Esophagus squamous epithelium (tissue), 5 donors: ENCODE measurements at regions not wholly inside any gene's neighbourhood (a gene's known extent, or its start where the extent isn't known, plus 50 kb on each side); places are given as distances from the start of the nearest gene placed in this dataset.

Experiments
- DNase-seq: peaks from one replicate; lab custom pipeline; 2025; lab: John Stamatoyannopoulos, UW
- H3K27ac ChIP-seq, 4 donors: fragments of 200-600 bp; sonication (generic); one replicate each; pipeline ENCODE4 v1.5.1; 2016 to 2019; ENCODE audit warnings: mild to moderate bottlenecking in 1 of 4
- H3K27me3 ChIP-seq, 4 donors: fragments of 200-600 bp; sonication (generic); 1 replicate in 3 of 4; 2 replicates in 1 of 4; pipeline versions ENCODE4 v1.5.1 to v1.6.0; 2017 to 2021; ENCODE audit warnings: antibody characterized with exemption in 1 of 4
- H3K36me3 ChIP-seq, 3 donors: fragments of 200-600 bp; sonication (generic); one replicate each; pipeline ENCODE4 v1.5.1; 2016 to 2019
- H3K4me1 ChIP-seq, 3 donors: fragments of 200-600 bp; sonication (generic); one replicate each; pipeline ENCODE4 v1.5.1; 2017 to 2019
- H3K4me3 ChIP-seq, 4 donors: fragments of 200-600 bp; sonication (generic); 1 replicate in 3 of 4; 2 replicates in 1 of 4; pipeline ENCODE4 v1.5.1; 2016 to 2019; ENCODE audit warnings: mild to moderate bottlenecking in 2 of 4, moderate library complexity in 1 of 4
- H3K9me3 ChIP-seq, 3 donors: fragments of 200-600 bp; sonication (generic); one replicate each; pipeline ENCODE4 v1.5.1; 2016 to 2019
- POLR2A ChIP-seq, 4 donors: fragments of 450-650 bp; IDR thresholded peaks; one replicate each; pipeline ENCODE4 v1.6.1; 2017; ENCODE audit warnings: antibody characterized with exemption in 4 of 4, mild to moderate bottlenecking in 4 of 4, moderate library complexity in 3 of 4
- WGBS, 2 donors: methylation state at CpG; one replicate each; pipeline ENCODE4 v1.1.5; 2018; 5-methylcytosine and 5-hydroxymethylcytosine counted together
- intact Hi-C: fragments of 100-400 bp; cut with DNase I; formaldehyde crosslinking; loops from one replicate; pipeline ENCODE4 v1.15.0; 2022
- TF ChIP-seq, protein P1 (sequence below), 6 experiments: fragments of 450-650 bp in 4 of 6; fragments of 200-600 bp in 2 of 6; sonication (generic) in 2 of 6; IDR thresholded peaks; one replicate each; pipeline ENCODE4 v1.5.1; 2016 to 2019; ENCODE audit warnings: antibody characterized with exemption in 6 of 6, mild to moderate bottlenecking in 4 of 6, moderate library complexity in 4 of 6
- donor health status: DM: yes; HTN: yes; CAD: no.

DNA sequence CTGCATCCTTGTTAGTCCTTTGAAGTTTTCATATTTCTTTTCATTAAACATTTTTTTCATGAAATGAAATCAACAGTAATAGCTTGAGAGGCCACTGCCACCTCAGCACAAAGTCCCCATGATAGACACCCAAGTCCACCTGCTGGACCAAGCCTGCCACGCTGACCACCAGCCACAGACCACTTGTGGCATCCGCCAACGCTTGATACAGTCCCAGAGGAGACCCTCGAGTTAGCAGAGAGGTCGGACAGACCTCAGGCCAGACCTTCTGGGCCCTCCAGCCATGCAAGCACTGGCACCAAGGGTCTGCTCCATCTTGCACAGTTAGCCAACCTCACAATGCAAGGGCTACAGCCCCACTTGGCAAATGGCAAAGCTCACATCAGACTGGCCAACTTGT lies 91.8 kb upstream of the RTL6 start:
- DNase-seq = no peak
- Histone ChIP-seq H3K27me3 (peaks cover 0 to 90% (median 0%) of the 10 kb centered on the region in 4 donors), H3K9me3 (no peaks in the 10 kb centered on the region), H3K27ac (no peak overlapping the region), H3K4me1 (peaks cover 0 to 16% (median 3%) of the 10 kb centered on the region in 3 donors), H3K4me3 (no peak overlapping the region), H3K36me3 (no peaks in the 10 kb centered on the region)
- intact Hi-C loops = no loop called here
- 88% methylated on average over 5 of the region's 5 CpGs; no CpG with 5 or more reads in 1 of the 2 donors for WGBS, 2 donors
- TF ChIP-seq, protein P1, sequence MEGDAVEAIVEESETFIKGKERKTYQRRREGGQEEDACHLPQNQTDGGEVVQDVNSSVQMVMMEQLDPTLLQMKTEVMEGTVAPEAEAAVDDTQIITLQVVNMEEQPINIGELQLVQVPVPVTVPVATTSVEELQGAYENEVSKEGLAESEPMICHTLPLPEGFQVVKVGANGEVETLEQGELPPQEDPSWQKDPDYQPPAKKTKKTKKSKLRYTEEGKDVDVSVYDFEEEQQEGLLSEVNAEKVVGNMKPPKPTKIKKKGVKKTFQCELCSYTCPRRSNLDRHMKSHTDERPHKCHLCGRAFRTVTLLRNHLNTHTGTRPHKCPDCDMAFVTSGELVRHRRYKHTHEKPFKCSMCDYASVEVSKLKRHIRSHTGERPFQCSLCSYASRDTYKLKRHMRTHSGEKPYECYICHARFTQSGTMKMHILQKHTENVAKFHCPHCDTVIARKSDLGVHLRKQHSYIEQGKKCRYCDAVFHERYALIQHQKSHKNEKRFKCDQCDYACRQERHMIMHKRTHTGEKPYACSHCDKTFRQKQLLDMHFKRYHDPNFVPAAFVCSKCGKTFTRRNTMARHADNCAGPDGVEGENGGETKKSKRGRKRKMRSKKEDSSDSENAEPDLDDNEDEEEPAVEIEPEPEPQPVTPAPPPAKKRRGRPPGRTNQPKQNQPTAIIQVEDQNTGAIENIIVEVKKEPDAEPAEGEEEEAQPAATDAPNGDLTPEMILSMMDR (IDR thresholded peaks at IDR 0.05) = no peak
- TF ChIP-seq POLR2A (IDR thresholded peaks at IDR 0.05) = no peak

DNA sequence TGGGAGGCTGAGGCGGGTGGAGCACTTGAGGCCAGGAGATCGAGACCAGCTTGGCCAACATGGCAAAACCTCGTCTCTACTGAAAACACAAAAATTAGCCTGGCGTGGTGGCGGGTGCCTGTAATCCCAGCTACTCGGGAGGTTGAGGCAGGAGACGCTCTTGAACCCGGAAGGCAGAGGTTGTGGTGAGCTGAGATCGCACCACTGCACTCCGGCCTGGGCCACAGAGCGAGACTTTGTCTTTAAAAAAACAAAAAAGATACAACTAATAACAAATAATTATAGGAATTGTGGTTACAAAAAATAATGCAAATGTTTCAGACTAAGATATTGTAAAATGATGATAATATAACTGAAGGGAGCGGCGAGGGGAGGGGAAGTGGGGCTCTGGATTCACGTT lies 90.3 kb upstream of the RTL6 start:
- intact Hi-C loops = no loop called here
- Histone ChIP-seq H3K27me3 (peaks cover 0 to 90% (median 0%) of the 10 kb centered on the region in 4 donors), H3K36me3 (no peaks in the 10 kb centered on the region), H3K4me1 (peaks cover 0 to 16% (median 3%) of the 10 kb centered on the region in 3 donors), H3K9me3 (no peaks in the 10 kb centered on the region), H3K4me3 (no peak overlapping the region), H3K27ac (no peak overlapping the region)
- no peak for DNase-seq
- no peak for TF ChIP-seq POLR2A (IDR thresholded peaks at IDR 0.05)
- TF ChIP-seq, protein P1 (IDR thresholded peaks at IDR 0.05) = no peak
- 84 to 89% methylated on average over 13 to 14 of the region's 14 CpGs for WGBS, 2 donors

DNA sequence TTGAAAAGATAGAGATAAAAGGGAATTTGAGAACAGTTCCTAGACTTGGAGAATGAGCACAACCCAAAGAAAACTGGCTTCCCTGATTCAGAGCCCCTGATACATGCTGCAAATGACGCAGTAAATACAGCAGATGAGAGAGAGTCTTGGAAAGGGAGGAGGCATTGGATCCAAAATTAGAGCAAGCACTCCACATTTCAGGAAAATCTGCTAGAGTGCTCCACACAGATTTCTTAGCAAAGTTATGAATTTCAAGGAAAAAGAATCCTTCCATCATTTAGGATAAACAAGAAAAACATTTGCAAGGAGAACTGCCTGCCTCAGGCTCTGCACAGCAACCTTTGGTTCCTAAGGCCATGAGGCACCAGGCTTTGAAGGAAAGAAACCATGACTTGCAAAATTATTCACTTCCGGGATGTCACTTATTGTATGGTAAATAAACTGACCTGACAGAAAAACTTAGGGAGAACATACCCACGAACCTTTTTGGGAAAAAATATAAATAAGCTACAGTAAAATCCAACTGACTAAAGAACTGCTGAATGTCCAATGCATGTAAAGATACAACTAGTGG lies 89.8 kb upstream of the RTL6 start:
- 77% methylated on average over 3 of the region's 3 CpGs for WGBS, 2 donors
- intact Hi-C loops = no loop called here
- TF ChIP-seq POLR2A (IDR thresholded peaks at IDR 0.05) = no peak
- TF ChIP-seq, protein P1 (IDR thresholded peaks at IDR 0.05) = no peak
- Histone ChIP-seq H3K9me3 (no peaks in the 10 kb centered on the region), H3K4me3 (no peak overlapping the region), H3K4me1 (peaks cover 0 to 20% (median 3%) of the 10 kb centered on the region in 3 donors), H3K27ac (no peak overlapping the region), H3K27me3 (peaks cover 0 to 90% (median 0%) of the 10 kb centered on the region in 4 donors), H3K36me3 (no peaks in the 10 kb centered on the region)
- no peak for DNase-seq

DNA sequence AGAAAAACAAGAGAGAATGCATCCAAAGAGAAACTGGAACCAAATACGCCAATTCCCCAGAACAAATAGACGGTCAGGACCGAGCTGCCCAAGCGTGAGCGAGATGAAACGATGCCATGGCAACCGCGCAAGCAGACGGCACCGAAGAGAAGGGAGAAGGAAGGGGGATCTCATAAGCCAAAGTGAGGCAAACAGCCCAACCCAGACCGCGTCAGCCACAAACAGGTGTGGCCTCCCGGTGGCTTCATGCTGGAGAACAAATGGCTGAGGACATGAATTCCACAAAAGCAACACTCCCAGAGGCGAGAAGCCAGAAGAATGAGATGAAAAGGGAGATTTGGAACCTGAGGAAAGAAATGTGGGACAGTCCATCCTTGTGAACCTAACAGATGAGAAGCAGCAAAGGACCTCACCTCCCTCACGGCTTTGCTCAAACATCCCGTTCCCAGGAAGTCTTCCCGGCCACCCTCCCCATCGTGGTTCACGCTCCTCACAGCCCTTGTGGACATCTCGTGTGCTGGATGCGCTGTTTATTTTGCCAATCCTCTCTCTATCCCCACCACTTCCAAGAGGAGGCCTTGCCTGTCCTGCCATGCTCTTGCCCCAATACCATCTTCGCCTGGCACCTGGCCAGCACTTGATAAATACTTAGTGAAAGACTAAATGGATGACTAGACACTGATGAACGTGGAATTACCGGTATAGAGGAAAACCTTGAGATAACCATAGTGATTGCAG lies 89.1 kb upstream of the RTL6 start:
- Histone ChIP-seq H3K4me3 (peak overlapping the region in 2 of 4 donors; percentile 6 to 8), H3K27me3 (peaks cover 0 to 90% (median 0%) of the 10 kb centered on the region in 4 donors), H3K27ac (no peak overlapping the region), H3K9me3 (no peaks in the 10 kb centered on the region), H3K4me1 (peaks cover 0 to 21% (median 3%) of the 10 kb centered on the region in 3 donors), H3K36me3 (no peaks in the 10 kb centered on the region)
- no peak for DNase-seq
- 22 to 24% methylated on average over 19 to 24 of the region's 24 CpGs for WGBS, 2 donors
- intact Hi-C loops = no loop called here
- TF ChIP-seq, protein P1 (IDR thresholded peaks at IDR 0.05) = no peak
- no peak for TF ChIP-seq POLR2A (IDR thresholded peaks at IDR 0.05)

DNA sequence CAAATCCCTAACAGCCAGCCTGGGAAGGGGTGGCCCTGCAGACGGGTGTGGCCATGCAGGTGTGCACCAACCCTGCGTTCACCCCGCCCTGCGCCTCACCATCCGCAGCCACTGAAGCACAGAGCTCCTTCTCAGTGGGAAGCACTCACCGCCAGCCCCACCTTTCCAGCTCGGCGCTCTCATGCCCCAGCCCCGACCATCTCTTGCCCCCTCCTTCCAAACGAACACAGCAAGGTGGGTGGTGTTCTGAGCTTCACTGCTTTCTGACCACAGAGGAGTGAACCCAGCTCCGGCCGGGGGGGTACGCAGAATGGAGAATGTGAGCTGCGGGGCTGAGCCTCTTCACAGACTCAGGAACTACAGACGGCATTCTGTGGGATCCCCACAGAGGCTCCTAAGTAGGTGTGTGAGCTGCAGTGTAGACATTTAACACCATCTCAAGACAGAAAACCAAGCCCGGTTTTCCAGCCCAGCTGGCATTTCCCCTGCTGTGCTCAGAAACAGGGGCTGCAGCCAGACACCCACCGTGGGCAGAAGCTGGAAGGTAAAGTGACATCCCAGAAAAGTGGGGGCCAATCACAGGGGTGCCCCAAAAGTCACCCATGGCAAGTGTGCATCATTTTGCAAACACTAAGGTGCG lies 88.4 kb upstream of the RTL6 start:
- Histone ChIP-seq H3K36me3 (no peaks in the 10 kb centered on the region), H3K27ac (no peak overlapping the region), H3K27me3 (peaks cover 0 to 87% (median 0%) of the 10 kb centered on the region in 4 donors), H3K9me3 (no peaks in the 10 kb centered on the region), H3K4me3 (peak overlapping the region in 2 of 4 donors; percentile 6 to 8), H3K4me1 (peaks cover 0 to 21% (median 3%) of the 10 kb centered on the region in 3 donors)
- intact Hi-C loops = no loop called here
- 32 to 36% methylated on average over 2 to 8 of the region's 18 CpGs for WGBS, 2 donors
- TF ChIP-seq, protein P1 (IDR thresholded peaks at IDR 0.05) = no peak
- TF ChIP-seq POLR2A (IDR thresholded peaks at IDR 0.05) = no peak
- DNase-seq = no peak
